SHP77 treated with DMSO at 0.1 percent for 48 hours (cell line): ENCODE measurements at regions not wholly inside any gene's neighbourhood (a gene's known extent, or its start where the extent isn't known, plus 50 kb on each side); places are given as distances from the start of the nearest gene placed in this dataset.
"Not testable (repeated sequence)": the region's sequence is repeated elsewhere in the genome, so short reads cannot be mapped to it uniquely, and the experiment has no call there.

Experiments used
- DNase-seq: peaks from one replicate; lab custom pipeline; 2025; lab: John Stamatoyannopoulos, UW

- DNase-seq: no peak
These were observed 152.1 kb upstream of the STMND1 start for GRCh38 chr6:16949716-16950115.

GRCh38 chr6:16948396-16948795 is 153.5 kb upstream of the STMND1 start:
- DNase-seq: no peak

GRCh38 chr6:16947375-16948015 is 154.4 kb upstream of the STMND1 start:
- DNase-seq: no peak

GRCh38 chr6:16944596-16944995 is 157.3 kb upstream of the STMND1 start:
- DNase-seq: no peak

- no peak for DNase-seq
These were observed 162.0 kb upstream of the STMND1 start for GRCh38 chr6:16939839-16940238.

- no peak for DNase-seq
These were observed 162.5 kb upstream of the STMND1 start for GRCh38 chr6:16939351-16939750.

GRCh38 chr6:16936893-16937292 is 165.0 kb upstream of the STMND1 start:
- DNase-seq: no peak

GRCh38 chr6:16933961-16934360 is 167.9 kb upstream of the STMND1 start:
- no peak for DNase-seq

GRCh38 chr6:16933532-16933931 is 168.3 kb upstream of the STMND1 start:
- no peak for DNase-seq

GRCh38 chr6:16932920-16933319 is 168.9 kb upstream of the STMND1 start:
- DNase-seq: no peak

- not testable (repeated sequence) for DNase-seq
These were observed 169.8 kb upstream of the ATXN1 start for GRCh38 chr6:16931079-16931478.

GRCh38 chr6:16930432-16930831 is 169.2 kb upstream of the ATXN1 start:
- no peak for DNase-seq

- no peak for DNase-seq
These were observed 168.5 kb upstream of the ATXN1 start for GRCh38 chr6:16929809-16930208.

- no peak for DNase-seq
These were observed 167.1 kb upstream of the ATXN1 start for GRCh38 chr6:16928387-16928786.

GRCh38 chr6:16927205-16927604 is 165.9 kb upstream of the ATXN1 start:
- no peak for DNase-seq

GRCh38 chr6:16925461-16925860 is 164.2 kb upstream of the ATXN1 start:
- no peak for DNase-seq

GRCh38 chr6:16922282-16922681 is 161.0 kb upstream of the ATXN1 start:
- no peak for DNase-seq

- no peak for DNase-seq
These were observed 160.3 kb upstream of the ATXN1 start for GRCh38 chr6:16921399-16922110.

GRCh38 chr6:16918586-16918985 is 157.3 kb upstream of the ATXN1 start:
- no peak for DNase-seq

GRCh38 chr6:16914184-16914583 is 152.9 kb upstream of the ATXN1 start:
- DNase-seq: no peak

- DNase-seq: no peak
These were observed 151.5 kb upstream of the ATXN1 start for GRCh38 chr6:16912756-16913155.

GRCh38 chr6:16911088-16911487 is 149.8 kb upstream of the ATXN1 start:
- DNase-seq: no peak

GRCh38 chr6:16909658-16910360 is 148.5 kb upstream of the ATXN1 start:
- no peak for DNase-seq
